Dedifferentiated amniotic fluid mesenchymal stem cell (primary cell): ENCODE measurements at regions not wholly inside any gene's neighbourhood (a gene's known extent, or its start where the extent isn't known, plus 50 kb on each side); places are given as distances from the start of the nearest gene placed in this dataset.
"Not testable (repeated sequence)": the region's sequence is repeated elsewhere in the genome, so short reads cannot be mapped to it uniquely, and the experiment has no call there.

Experiments used
- DNase-seq: peaks from one replicate; pipeline ENCODE4 v3.0.0-alpha.2; 2016; ENCODE audit errors: extremely low spot score

DNA sequence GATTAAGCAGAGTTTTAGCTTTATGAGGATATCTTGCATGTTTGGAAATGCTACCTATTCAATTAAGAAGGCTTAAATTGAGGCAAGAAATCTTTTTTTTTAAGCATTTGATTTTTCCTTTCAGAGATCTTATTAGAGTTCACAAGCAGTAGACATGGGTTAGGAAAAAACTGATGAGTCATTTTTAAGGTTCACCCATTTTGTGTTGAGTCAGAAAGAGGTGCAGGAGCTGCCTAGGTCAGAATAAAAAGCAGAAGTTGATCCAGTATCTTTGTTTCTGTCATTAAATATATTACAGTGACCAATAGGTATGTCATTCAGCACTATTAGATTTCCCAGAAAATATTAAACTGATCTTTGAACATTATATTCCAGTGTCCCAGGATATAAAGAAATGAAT is 306.8 kb downstream of the LMBRD1 start:
- DNase-seq, result no peak

DNA sequence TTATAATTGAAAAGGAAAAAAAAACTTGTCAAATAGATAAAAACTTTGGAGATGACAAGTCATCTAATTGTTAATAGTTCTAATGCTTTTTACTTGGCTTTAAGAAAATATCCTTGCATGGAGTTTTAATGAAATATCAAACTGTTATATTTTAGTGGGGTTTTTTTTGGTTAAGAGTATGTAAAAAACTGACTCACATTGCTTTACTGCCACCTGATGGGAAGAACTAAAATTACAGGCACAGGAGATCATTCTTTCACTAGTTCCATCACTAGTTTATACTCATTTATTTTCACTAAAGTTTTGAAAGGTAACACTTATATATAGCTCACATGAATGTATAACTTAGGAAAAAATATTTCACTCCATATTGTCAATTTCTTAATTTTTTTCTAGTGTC is 309.1 kb downstream of the LMBRD1 start:
- DNase-seq, result no peak

DNA sequence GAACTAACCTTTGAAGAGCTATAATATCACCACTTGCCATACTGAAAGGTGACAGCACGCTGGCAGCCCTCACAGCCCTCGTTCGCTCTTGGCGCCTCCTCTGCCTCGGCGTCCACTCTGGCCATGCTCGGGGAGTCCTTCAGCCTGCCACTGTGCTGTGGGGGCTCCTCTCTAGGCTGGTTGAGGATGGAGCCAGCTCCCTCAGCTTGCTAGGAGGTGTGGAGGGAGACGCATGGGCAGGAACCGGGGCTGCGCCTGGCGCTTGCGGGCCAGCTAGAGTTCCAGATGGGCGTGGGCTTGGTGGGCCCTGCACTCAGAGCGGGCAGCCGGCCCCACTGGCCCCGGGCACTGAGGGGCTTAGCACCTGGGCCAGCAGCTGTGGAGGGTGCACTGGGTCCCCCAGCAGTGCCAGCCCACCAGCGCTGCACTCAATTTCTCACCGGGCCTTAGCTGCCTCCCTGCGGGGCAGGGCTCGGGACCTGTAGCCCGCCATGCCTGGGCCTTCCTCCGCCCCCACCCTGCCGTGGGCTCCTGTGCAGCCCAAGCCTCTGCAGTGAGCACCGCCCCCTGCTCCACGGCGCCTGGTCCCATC is 329.7 kb downstream of the LMBRD1 start:
- no peak for DNase-seq

DNA sequence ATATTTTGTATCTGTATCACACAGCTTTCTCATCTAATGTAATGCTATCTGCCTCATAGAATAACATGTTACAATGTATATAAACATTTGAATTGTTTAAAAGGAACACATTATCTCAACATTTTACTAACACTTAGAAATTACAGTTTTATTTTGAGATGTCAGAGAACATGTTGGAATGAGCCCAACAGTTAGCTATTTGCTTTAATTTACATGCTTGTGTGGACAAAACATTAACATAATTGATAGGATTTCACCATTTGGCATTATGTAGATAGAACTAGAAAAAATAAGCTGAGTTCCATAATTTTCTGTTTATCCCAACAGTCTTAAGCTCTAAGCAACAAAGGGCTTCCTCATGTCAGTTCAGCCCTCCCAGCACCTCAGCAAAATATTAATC is 330.9 kb downstream of the LMBRD1 start:
- DNase-seq, result no peak

DNA sequence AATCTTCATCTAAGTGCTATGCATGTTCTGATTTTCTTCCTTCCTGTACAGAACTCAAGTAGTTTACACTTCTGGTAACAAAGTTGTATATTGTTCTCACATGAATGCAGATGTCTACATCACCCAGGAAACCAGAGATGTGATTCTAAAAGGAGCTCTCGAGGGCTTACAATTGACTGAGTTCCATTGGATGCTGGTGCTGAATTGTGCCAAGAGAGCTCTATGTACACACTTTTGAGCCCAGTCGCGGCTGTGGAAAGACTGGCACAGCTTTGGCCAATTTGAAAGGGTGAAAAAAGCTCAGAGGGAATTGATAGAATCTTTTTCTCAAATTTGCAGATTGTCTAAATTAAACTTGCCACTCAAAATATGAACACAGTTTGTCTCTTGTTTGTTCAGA is 340.7 kb downstream of the LMBRD1 start:
- DNase-seq, result no peak

DNA sequence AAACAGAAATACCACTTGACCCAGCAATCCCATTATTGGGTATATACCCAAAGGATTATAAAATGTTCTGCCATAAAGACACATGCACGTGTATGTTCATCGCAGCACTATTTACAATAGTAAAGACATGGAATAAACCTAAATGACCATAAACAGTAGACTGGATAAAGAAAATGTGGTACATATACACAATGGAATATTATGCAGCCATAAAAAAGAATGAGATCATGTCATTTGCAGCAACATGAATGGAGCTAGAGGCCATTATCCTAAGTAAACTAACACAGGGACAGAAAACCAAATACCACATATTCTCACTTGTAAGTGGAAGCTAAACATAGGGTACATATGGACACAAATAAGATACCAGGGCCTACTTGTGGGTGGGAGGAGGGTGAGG is 342.2 kb downstream of the LMBRD1 start:
- DNase-seq, result not testable (repeated sequence)

DNA sequence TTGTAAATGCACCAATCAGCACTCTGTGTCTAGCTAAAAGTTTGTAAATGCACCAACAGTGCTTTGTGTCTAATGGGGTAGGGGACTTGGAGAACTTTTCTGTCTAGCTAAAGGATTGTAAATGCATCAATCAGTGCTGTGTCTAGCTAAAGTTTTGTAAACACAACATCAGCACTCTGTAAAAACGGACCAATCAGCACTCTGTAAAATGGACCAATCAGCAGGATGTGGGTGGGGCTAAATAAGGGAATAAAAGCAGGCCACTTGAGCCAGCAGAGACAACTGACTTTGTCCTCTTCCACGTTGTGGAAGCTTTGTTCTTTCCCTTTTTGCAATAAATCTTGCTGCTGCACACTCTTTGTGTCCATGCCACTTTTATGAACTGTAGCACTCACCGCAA is 346.3 kb downstream of the LMBRD1 start:
- DNase-seq, result not testable (repeated sequence)

DNA sequence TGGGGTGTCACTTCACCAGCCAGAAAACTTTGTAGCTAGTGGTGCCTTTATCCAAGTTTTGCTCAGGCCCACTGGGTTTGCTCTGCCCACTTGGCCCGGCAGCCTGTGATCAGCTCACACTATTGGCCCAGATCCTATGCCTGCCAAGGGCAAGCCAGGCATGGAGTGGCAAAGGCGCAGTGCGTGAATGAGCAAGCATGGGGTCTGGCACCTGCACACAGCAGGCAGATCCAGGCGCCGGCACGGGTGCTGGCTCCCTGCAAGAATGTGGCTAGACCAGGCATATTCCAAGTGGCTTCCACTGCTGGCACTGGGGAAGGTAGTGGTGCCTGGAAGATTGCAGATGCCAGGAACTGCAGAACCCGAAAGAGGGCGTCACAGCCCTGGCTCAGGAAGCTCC is 346.9 kb downstream of the LMBRD1 start:
- no peak for DNase-seq
